T-helper 2 cell treated with Interferon-gamma antibody and Interleukin-4, amounts not matched to agents 5 μg/mL and 100 μg/mL, for 36 hours (primary cell): ENCODE measurements at regions not wholly inside any gene's neighbourhood (a gene's known extent, or its start where the extent isn't known, plus 50 kb on each side); places are given as distances from the start of the nearest gene placed in this dataset.
"Not testable (repeated sequence)": the region's sequence is repeated elsewhere in the genome, so short reads cannot be mapped to it uniquely, and the experiment has no call there.

ENCODE experiments used
- DNase-seq: peaks from one replicate; pipeline ENCODE4 v3.0.0; 2021; ENCODE audit warnings: low spot score
- H3K27ac Mint-ChIP-seq: one replicate; pipeline ENCODE4 v1.8.0; 2021; ENCODE audit warnings: mild to moderate bottlenecking, mixed read lengths
- H3K27me3 Mint-ChIP-seq: one replicate; pipeline ENCODE4 v1.8.0; 2021; ENCODE audit warnings: low read depth, mixed read lengths
- H3K36me3 Mint-ChIP-seq: one replicate; pipeline ENCODE4 v1.8.0; 2021; ENCODE audit warnings: low read depth, mixed read lengths
- H3K4me1 Mint-ChIP-seq: one replicate; pipeline ENCODE4 v1.8.0; 2021; ENCODE audit warnings: low read depth, mixed read lengths
- H3K4me3 Mint-ChIP-seq: one replicate; pipeline ENCODE4 v1.8.0; 2022; ENCODE audit warnings: mild to moderate bottlenecking, moderate library complexity, mixed read lengths
- H3K9me3 Mint-ChIP-seq: one replicate; pipeline ENCODE4 v1.8.0; 2021; ENCODE audit warnings: mixed read lengths

DNA sequence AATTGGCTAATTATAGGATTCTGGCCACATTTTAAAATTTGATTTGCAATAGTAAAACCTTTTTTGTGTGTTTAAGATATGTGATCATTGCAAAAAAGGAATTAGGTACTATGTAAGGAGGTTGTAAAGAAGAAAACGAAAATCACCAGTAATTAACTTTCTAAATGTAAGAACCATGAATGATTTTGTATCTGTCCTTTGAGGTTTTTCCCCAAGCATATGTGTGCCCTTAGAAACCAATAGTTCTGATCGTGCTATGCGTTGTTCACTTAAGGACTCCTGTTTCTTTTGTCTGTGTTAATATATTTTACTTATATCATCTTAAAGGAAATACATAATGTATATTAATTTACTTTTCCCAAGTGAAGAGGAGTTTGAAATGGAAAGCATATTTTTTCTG lies 410.2 kb downstream of the PSAT1 start:
- no peak for DNase-seq
- Mint-ChIP-seq H3K4me1 (peaks cover 4% of the 10 kb centered on the region), H3K27ac (no peak overlapping the region)

GRCh38 chr9:78707481-78707991 lies 410.6 kb downstream of the PSAT1 start:
- Mint-ChIP-seq H3K36me3 (no peaks in the 10 kb centered on the region), H3K4me3 (no peak overlapping the region), H3K9me3 (peaks cover 5% of the 10 kb centered on the region), H3K4me1 (peaks cover 4% of the 10 kb centered on the region), H3K27me3 (no peaks in the 10 kb centered on the region), H3K27ac (no peak overlapping the region)
- DNase-seq = no peak

More for the DNA sequence above, 410.2 kb downstream of the PSAT1 start:
- Mint-ChIP-seq H3K27me3 (no peaks in the 10 kb centered on the region), H3K4me3 (no peak overlapping the region), H3K9me3 (peaks cover 5% of the 10 kb centered on the region), H3K36me3 (no peaks in the 10 kb centered on the region)

DNA sequence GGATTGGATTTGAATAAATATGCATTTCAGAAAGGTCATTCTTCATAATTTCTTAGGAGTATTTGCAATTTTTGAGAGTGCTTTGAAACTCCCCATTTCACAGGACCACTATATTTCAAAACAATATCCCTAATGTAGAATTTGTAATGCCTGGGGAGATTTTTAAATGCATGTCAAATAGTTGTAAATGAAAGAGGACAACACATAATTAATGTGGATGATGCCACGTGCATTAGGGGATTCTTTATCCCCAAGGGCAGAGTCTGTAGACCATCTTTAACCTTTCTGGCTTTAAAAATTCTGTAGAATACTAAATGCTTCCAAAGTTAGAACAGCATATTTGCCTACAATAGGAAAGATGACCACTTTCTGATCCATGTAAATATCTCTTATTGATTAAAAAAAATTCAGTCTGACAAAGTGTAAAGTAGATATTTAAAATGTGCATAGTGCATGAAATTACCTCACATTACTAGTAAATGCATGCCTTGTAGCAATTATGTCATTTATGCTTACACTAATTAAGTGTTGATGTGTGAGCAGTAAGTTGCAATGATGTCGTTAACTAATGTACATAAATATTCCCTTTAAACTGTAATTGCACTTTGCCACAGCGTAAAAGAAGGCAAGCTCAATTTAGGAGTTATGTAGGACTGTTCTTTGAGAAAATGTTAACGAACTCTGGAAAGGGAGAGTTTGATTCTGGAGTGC lies 416.1 kb downstream of the PSAT1 start:
- Mint-ChIP-seq H3K4me3 (no peak overlapping the region), H3K9me3 (no peaks in the 10 kb centered on the region), H3K4me1 (no peaks in the 10 kb centered on the region), H3K27ac (no peak overlapping the region), H3K36me3 (no peaks in the 10 kb centered on the region), H3K27me3 (no peaks in the 10 kb centered on the region)
- no peak for DNase-seq

- H3K27me3 Mint-ChIP-seq = no peaks in the 10 kb centered on the region
- no peaks in the 10 kb centered on the region for H3K9me3 Mint-ChIP-seq
- no peak for DNase-seq
- no peak overlapping the region for H3K4me3 Mint-ChIP-seq
- no peaks in the 10 kb centered on the region for H3K4me1 Mint-ChIP-seq
- no peak overlapping the region for H3K27ac Mint-ChIP-seq
- no peaks in the 10 kb centered on the region for H3K36me3 Mint-ChIP-seq
These were observed 416.9 kb downstream of the PSAT1 start for GRCh38 chr9:78713614-78714405.

DNA sequence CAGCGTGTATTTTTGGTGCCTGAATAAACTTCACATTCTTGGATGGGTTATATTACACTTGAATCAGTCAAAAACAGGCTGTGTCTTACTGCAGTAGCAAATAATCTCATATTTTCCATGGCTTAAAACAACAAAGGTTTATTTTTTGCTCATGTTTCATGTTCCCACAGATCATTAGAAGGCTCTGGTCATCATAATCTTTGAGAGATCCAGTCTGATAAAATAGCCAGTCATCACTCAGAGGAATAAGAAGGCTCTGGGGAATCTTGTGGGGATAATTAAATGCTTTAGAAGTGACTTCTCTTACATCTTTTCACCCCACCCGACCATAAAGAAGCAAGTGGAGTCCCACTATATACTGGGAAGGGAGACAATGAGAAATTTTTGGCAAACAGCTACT lies 417.7 kb downstream of the PSAT1 start:
- H3K9me3 Mint-ChIP-seq = no peaks in the 10 kb centered on the region
- no peaks in the 10 kb centered on the region for H3K4me1 Mint-ChIP-seq
- DNase-seq = no peak
- no peak overlapping the region for H3K27ac Mint-ChIP-seq
- H3K27me3 Mint-ChIP-seq = no peaks in the 10 kb centered on the region
- no peaks in the 10 kb centered on the region for H3K36me3 Mint-ChIP-seq
- H3K4me3 Mint-ChIP-seq = no peak overlapping the region

DNA sequence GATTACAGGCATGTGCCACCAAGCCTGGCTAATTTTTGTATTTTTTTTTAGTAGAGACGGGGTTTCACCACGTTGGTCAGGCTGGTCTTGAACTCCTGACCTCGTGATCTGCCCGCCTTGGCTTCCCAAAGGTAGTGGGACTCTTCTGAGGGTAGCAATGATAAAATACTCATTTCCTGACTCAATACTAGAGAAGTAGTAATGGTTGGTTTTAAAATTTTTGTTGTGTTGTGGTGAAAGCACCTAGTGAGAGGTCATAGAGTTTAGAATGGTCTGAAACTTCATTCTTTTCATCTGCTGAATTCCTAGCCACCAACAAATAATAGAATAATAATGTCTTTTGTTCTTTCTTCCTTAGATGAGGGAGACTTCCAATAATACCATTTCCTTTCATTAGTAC lies 422.1 kb downstream of the PSAT1 start:
- H3K27me3 Mint-ChIP-seq, H3K4me1 Mint-ChIP-seq, H3K9me3 Mint-ChIP-seq, H3K36me3 Mint-ChIP-seq, DNase-seq, H3K4me3 Mint-ChIP-seq, H3K27ac Mint-ChIP-seq: not testable (repeated sequence)

- no peaks in the 10 kb centered on the region for H3K27me3 Mint-ChIP-seq
- no peak overlapping the region for H3K27ac Mint-ChIP-seq
- H3K9me3 Mint-ChIP-seq = peaks cover 14% of the 10 kb centered on the region
- H3K4me1 Mint-ChIP-seq = no peaks in the 10 kb centered on the region
- no peak overlapping the region for H3K4me3 Mint-ChIP-seq
- no peak for DNase-seq
- no peaks in the 10 kb centered on the region for H3K36me3 Mint-ChIP-seq
These were observed 428.0 kb downstream of the PSAT1 start for GRCh38 chr9:78724896-78725295.

DNA sequence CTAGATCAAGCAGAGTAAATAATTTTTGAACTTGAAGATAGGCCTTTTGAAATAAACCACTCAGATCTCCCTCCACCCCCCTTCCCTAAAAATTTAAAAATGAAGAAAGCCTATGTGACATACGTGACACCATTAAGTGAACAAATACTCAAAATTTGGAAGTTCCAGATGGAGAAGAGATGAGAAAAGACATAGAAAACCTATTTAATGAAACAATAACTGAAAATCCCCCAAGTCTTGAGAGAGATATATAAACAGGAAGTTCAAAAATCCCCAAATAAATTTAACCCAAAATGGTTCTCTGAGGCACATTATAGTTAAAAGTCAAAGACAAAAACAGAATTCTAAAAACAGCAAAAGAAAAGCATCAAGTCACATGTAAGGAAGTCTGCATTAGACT lies 428.6 kb downstream of the PSAT1 start:
- H3K4me1 Mint-ChIP-seq = no peaks in the 10 kb centered on the region
- no peaks in the 10 kb centered on the region for H3K27me3 Mint-ChIP-seq
- H3K4me3 Mint-ChIP-seq = no peak overlapping the region
- DNase-seq = no peak
- H3K9me3 Mint-ChIP-seq = peaks cover 14% of the 10 kb centered on the region
- H3K27ac Mint-ChIP-seq = no peak overlapping the region
- H3K36me3 Mint-ChIP-seq = no peaks in the 10 kb centered on the region

- Mint-ChIP-seq H3K9me3 (no peaks in the 10 kb centered on the region), H3K27me3 (no peaks in the 10 kb centered on the region), H3K4me3 (no peak overlapping the region), H3K4me1 (no peaks in the 10 kb centered on the region), H3K27ac (no peak overlapping the region), H3K36me3 (no peaks in the 10 kb centered on the region)
- DNase-seq = no peak
These were observed 448.4 kb downstream of the PSAT1 start for GRCh38 chr9:78745331-78745730.

- Mint-ChIP-seq H3K36me3 (no peaks in the 10 kb centered on the region), H3K9me3 (no peaks in the 10 kb centered on the region), H3K27ac (no peak overlapping the region), H3K27me3 (no peaks in the 10 kb centered on the region), H3K4me3 (no peak overlapping the region), H3K4me1 (no peaks in the 10 kb centered on the region)
- no peak for DNase-seq
These were observed 449.1 kb downstream of the PSAT1 start for GRCh38 chr9:78746010-78746409.

DNA sequence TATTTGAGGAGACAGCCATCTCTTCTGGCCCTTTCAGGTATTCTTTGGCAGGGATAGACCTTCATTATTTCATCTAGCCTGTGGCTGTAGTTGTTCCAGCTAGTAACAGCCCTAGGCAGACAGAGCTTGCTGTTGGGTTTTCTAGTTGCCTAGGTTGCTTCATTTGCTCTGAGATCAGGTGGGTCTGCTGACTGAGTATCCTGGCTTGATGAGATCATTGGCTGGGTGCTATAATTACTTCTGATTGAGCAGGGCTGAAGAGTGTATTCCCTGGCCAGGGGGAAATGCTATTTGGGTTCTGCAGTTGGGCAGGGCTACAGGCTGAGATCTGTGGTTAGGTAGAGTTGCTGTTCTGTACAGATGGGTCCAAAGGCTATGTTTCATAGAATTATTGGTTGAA lies 456.1 kb downstream of the PSAT1 start:
- no peaks in the 10 kb centered on the region for H3K4me1 Mint-ChIP-seq
- H3K27ac Mint-ChIP-seq = no peak overlapping the region
- DNase-seq = no peak
- H3K4me3 Mint-ChIP-seq = no peak overlapping the region
- no peaks in the 10 kb centered on the region for H3K27me3 Mint-ChIP-seq
- H3K36me3 Mint-ChIP-seq = no peaks in the 10 kb centered on the region
- H3K9me3 Mint-ChIP-seq = no peaks in the 10 kb centered on the region

DNA sequence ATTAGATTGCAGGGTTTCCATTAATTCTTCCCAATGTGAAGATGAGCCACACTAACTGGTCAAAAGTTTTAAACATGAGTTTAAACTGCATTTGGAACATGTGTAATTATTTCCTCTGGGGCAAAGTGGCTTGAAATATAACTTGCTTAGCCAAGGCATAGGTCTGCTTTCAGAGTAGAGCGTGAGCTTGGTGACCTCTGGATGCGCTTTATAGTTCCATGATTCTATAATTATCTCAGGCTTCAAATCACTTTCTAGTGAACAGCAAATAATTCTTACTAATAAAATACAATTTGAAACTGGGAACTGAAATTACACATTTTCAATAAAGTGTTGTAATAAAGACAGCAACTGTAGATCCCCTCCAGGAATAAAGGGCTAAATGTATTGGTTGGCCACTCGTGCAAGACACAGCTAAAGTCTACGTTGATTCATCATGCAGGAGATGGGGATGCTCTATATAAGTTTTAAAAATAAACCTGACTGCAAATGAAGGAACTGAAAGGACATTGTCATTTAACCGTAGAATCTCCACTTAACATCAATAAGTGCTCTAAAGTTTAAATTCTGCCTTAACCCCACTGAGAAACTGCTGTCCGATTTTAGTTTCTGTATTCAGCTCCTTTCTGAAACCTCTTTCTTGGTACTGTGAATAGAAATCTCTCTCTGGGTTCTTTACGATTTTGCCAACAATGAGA lies 460.0 kb downstream of the PSAT1 start:
- no peaks in the 10 kb centered on the region for H3K9me3 Mint-ChIP-seq
- no peak overlapping the region for H3K4me3 Mint-ChIP-seq
- no peak for DNase-seq
- H3K27ac Mint-ChIP-seq = no peak overlapping the region
- H3K36me3 Mint-ChIP-seq = no peaks in the 10 kb centered on the region
- H3K27me3 Mint-ChIP-seq = no peaks in the 10 kb centered on the region
- H3K4me1 Mint-ChIP-seq = no peaks in the 10 kb centered on the region

DNA sequence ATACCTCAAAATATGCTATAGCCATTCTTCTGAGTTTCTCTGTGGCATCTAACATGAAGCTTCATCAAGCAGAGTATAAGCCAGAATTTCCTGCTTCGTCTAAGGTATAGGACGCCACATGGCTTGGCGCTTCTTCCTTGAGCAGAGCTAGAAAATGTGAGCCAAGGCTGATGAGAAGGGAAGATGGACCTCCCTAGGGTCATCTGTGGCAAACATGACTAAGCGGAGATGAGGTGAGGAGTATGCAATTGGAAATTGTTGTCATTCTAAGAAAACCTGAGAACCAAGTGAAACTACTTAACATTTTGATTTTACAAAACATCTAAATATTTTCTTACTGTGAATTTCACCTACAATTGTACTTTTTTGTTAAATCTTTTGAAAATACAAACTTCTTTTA lies 466.5 kb downstream of the PSAT1 start:
- no peak for DNase-seq
- Mint-ChIP-seq H3K4me1 (no peaks in the 10 kb centered on the region), H3K4me3 (no peak overlapping the region), H3K36me3 (no peaks in the 10 kb centered on the region), H3K27me3 (no peaks in the 10 kb centered on the region), H3K9me3 (no peaks in the 10 kb centered on the region), H3K27ac (no peak overlapping the region)

GRCh38 chr9:78765861-78766260 lies 468.9 kb downstream of the PSAT1 start:
- Mint-ChIP-seq H3K4me1 (no peaks in the 10 kb centered on the region), H3K27ac (no peak overlapping the region), H3K36me3 (no peaks in the 10 kb centered on the region), H3K4me3 (no peak overlapping the region), H3K9me3 (no peaks in the 10 kb centered on the region), H3K27me3 (no peaks in the 10 kb centered on the region)
- no peak for DNase-seq
